ENCODE measurements at regions not wholly inside any gene's neighbourhood (a gene's known extent, or its start where the extent isn't known, plus 50 kb on each side); places are given as distances from the start of the nearest gene placed in this dataset.
"Not testable (repeated sequence)": the region's sequence is repeated elsewhere in the genome, so short reads cannot be mapped to it uniquely, and the experiment has no call there.

GRCh38 chr6:84862843-84863242, 98.4 kb upstream of the TBX18 start:
- no peak for DNase-seq

- DNase-seq, result no peak
These were observed 96.5 kb upstream of the TBX18 start for GRCh38 chr6:84860920-84861319.

- DNase-seq, result no peak
These were observed 96.1 kb upstream of the TBX18 start for GRCh38 chr6:84860509-84860908.

GRCh38 chr6:84854811-84855400, 90.5 kb upstream of the TBX18 start:
- DNase-seq, result no peak

- DNase-seq, result no peak
These were observed 89.5 kb upstream of the TBX18 start for GRCh38 chr6:84853901-84854300.

GRCh38 chr6:84848960-84849359, 84.6 kb upstream of the TBX18 start:
- no peak for DNase-seq

GRCh38 chr6:84847390-84848160, 83.2 kb upstream of the TBX18 start:
- no peak for DNase-seq

GRCh38 chr6:84842525-84843166, 78.2 kb upstream of the TBX18 start:
- no peak for DNase-seq

GRCh38 chr6:84837068-84837866, 72.9 kb upstream of the TBX18 start:
- not testable (repeated sequence) for DNase-seq

- no peak for DNase-seq
These were observed 72.0 kb upstream of the TBX18 start for GRCh38 chr6:84836366-84836765.

- DNase-seq, result no peak
These were observed 70.9 kb upstream of the TBX18 start for GRCh38 chr6:84835340-84835739.

- not testable (repeated sequence) for DNase-seq
These were observed 67.5 kb upstream of the TBX18 start for GRCh38 chr6:84831924-84832323.

GRCh38 chr6:84825461-84825860, 61.1 kb upstream of the TBX18 start:
- DNase-seq, result no peak

- DNase-seq, result not testable (repeated sequence)
These were observed 56.9 kb upstream of the TBX18 start for GRCh38 chr6:84821314-84821713.

- no peak for DNase-seq
These were observed 52.3 kb upstream of the TBX18 start for GRCh38 chr6:84816741-84817140.

GRCh38 chr6:84815896-84816735, 51.7 kb upstream of the TBX18 start:
- DNase-seq, result no peak

Measured in DMS 273 treated with DMSO at 0.1 percent for 48 hours (cell line).